ENCODE measurements at regions not wholly inside any gene's neighbourhood (a gene's known extent, or its start where the extent isn't known, plus 50 kb on each side); places are given as distances from the start of the nearest gene placed in this dataset.

- no peak overlapping the region for H3K9ac ChIP-seq (ENCODE audit: insufficient read depth, low read length, poor library complexity, severe bottlenecking)
- no peaks in the 10 kb centered on the region for H3K79me2 ChIP-seq (ENCODE audit: insufficient read depth, low read length)
- H3K36me3 ChIP-seq (replicated peaks in 1 of 2; ENCODE audit: control insufficient read depth in 1 of 2, insufficient read depth in 2 of 2, low read length in 2 of 2): no peaks in the 10 kb centered on the region
- H3K4me1 ChIP-seq (ENCODE audit: control insufficient read depth in 1 of 2, insufficient read depth in 2 of 2, low read length in 2 of 2): peaks cover 9 to 11% of the 10 kb centered on the region in 2 donors
- no peak for DNase-seq
- H2AFZ ChIP-seq (ENCODE audit: insufficient read depth, low read depth, low read length, poor library complexity, severe bottlenecking): peak overlapping the region; percentile 33
- no peaks in the 10 kb centered on the region for H4K20me1 ChIP-seq (ENCODE audit: insufficient read depth, low read length)
- WGBS (ENCODE audit: insufficient coverage): no CpG with 5 or more reads among the region's 3 CpGs
- intact Hi-C loops (cut with micrococcal nuclease): no loop called here
- TF ChIP-seq CTCF (IDR thresholded peaks at IDR 0.05): no peak
- H3K9me3 ChIP-seq (replicated peaks in 1 of 2; ENCODE audit: control insufficient read depth in 1 of 2, insufficient read depth in 1 of 2, low read length in 2 of 2): no peaks in the 10 kb centered on the region
- Mint-ChIP-seq H3K9me3 (peaks cover 0 to 3% (median 0%) of the 10 kb centered on the region in 7 donors), H3K4me3 (no peak overlapping the region), H3K27ac (peak overlapping the region in 2 of 7 donors; percentile 81 to 88), H3K4me1 (peaks cover 19% of the 10 kb centered on the region), H3K27me3 (ENCODE audit: low read depth in 3 of 3) (peaks cover 0 to 5% (median 0%) of the 10 kb centered on the region in 3 donors), H3K36me3 (no peaks in the 10 kb centered on the region)
- H3K27ac ChIP-seq (ENCODE audit: low read depth in 1 of 2, low read length in 2 of 2): no peak overlapping the region
- no peak overlapping the region for H3K4me3 ChIP-seq (replicated peaks in 1 of 3; ENCODE audit: low read depth in 2 of 3, low read length in 3 of 3)
- H3K4me2 ChIP-seq (replicated peaks; ENCODE audit: extremely low read depth, low read length, poor library complexity, severe bottlenecking): no peak overlapping the region
- H3K27me3 ChIP-seq (ENCODE audit: control insufficient read depth in 2 of 2, insufficient read depth in 2 of 2, low read length in 2 of 2): no peaks in the 10 kb centered on the region
Measured at GRCh38 chr10:28359334-28359733, 56.5 kb upstream of the MPP7 start.

- DNase-seq: no peak
- no peak overlapping the region for H3K4me3 ChIP-seq (replicated peaks in 1 of 3; ENCODE audit: low read depth in 2 of 3, low read length in 3 of 3)
- WGBS (ENCODE audit: insufficient coverage): no CpG with 5 or more reads among the region's 4 CpGs
- H3K4me2 ChIP-seq (replicated peaks; ENCODE audit: extremely low read depth, low read length, poor library complexity, severe bottlenecking): no peak overlapping the region
- no peak overlapping the region for H3K9ac ChIP-seq (ENCODE audit: insufficient read depth, low read length, poor library complexity, severe bottlenecking)
- no peak overlapping the region for H3K27ac ChIP-seq (ENCODE audit: low read depth in 1 of 2, low read length in 2 of 2)
- H3K4me1 ChIP-seq (ENCODE audit: control insufficient read depth in 1 of 2, insufficient read depth in 2 of 2, low read length in 2 of 2): peaks cover 9 to 14% of the 10 kb centered on the region in 2 donors
- H2AFZ ChIP-seq (ENCODE audit: insufficient read depth, low read depth, low read length, poor library complexity, severe bottlenecking): no peak overlapping the region
- intact Hi-C loops (cut with micrococcal nuclease): no loop called here
- no peak for TF ChIP-seq CTCF (IDR thresholded peaks at IDR 0.05)
- no peak overlapping the region for H3K27ac Mint-ChIP-seq
- H3K36me3 Mint-ChIP-seq: no peaks in the 10 kb centered on the region
- H4K20me1 ChIP-seq (ENCODE audit: insufficient read depth, low read length): no peaks in the 10 kb centered on the region
- no peaks in the 10 kb centered on the region for H3K27me3 ChIP-seq (ENCODE audit: control insufficient read depth in 2 of 2, insufficient read depth in 2 of 2, low read length in 2 of 2)
- no peaks in the 10 kb centered on the region for H3K9me3 ChIP-seq (replicated peaks in 1 of 2; ENCODE audit: control insufficient read depth in 1 of 2, insufficient read depth in 1 of 2, low read length in 2 of 2)
- peaks cover 0 to 3% (median 0%) of the 10 kb centered on the region in 7 donors for H3K9me3 Mint-ChIP-seq
- no peaks in the 10 kb centered on the region for H3K36me3 ChIP-seq (replicated peaks in 1 of 2; ENCODE audit: control insufficient read depth in 1 of 2, insufficient read depth in 2 of 2, low read length in 2 of 2)
- peaks cover 20% of the 10 kb centered on the region for H3K4me1 Mint-ChIP-seq
- peaks cover 0 to 5% (median 0%) of the 10 kb centered on the region in 3 donors for H3K27me3 Mint-ChIP-seq (ENCODE audit: low read depth in 3 of 3)
- no peaks in the 10 kb centered on the region for H3K79me2 ChIP-seq (ENCODE audit: insufficient read depth, low read length)
- H3K4me3 Mint-ChIP-seq: no peak overlapping the region
Measured at GRCh38 chr10:28360175-28360574, 57.3 kb upstream of the MPP7 start.

All from CD14-positive monocyte (primary cell).